ENCODE measurements at regions not wholly inside any gene's neighbourhood (a gene's known extent, or its start where the extent isn't known, plus 50 kb on each side); places are given as distances from the start of the nearest gene placed in this dataset.
"Not testable (repeated sequence)": the region's sequence is repeated elsewhere in the genome, so short reads cannot be mapped to it uniquely, and the experiment has no call there.

DNA sequence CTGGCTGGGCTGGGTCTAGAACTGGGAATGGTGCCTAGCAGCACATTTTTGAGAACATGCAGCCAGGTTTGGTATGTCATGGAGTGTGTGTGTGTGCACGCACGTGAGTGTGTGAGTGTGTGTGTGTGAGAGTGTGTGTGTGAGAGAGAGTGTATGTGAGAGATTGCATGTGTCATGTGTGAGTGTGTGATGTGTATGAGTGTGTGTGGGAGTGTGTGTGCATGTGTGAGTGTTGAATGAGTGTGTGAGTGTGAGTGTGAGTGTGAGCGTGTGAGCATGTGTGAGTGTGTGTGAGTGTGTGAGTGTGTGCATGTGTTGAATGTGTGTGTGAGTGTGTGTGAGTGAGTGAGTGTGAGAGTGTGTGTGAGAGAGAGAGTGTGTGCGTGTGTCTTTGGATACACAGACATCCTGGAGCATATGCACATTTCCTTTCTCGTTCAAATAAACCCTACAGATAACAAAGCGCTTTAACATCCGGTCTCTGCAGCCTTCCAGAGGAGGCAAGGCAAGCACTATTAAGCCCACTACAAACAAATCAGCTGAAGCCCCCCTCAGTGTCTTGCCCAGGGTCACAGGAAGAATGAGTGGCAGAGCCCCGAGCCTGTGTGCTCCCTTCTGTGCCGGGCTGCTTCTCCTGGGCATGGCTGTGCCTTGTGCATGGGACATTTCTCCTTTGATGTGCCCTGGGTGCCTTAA lies 108.7 kb upstream of the ETV6 start:
- no peaks in the 10 kb centered on the region for H3K9me3 Mint-ChIP-seq (ENCODE audit: unreplicated experiment)
- H3K27ac Mint-ChIP-seq (ENCODE audit: low read depth, unreplicated experiment): no peak overlapping the region
- no peak for DNase-seq (ENCODE audit: unreplicated experiment)
- H3K4me1 Mint-ChIP-seq (ENCODE audit: insufficient read depth, unreplicated experiment): no peaks in the 10 kb centered on the region
- no peaks in the 10 kb centered on the region for H3K36me3 Mint-ChIP-seq (ENCODE audit: insufficient read depth, unreplicated experiment)
- intact Hi-C loops (cut with micrococcal nuclease): no loop called here
- no peak overlapping the region for H3K4me3 Mint-ChIP-seq (ENCODE audit: unreplicated experiment)
- ChIA-PET POLR2A (no interaction called here), CTCF (interaction anchor here (0.8 kb wide), 1 partner anchor 543 kb away, joined by 5 read pairs; no protein-coding TSS in a partner anchor)
- no TSS peak for BruUV-seq (replicated peaks)
- peaks cover 22% of the 10 kb centered on the region for H3K27me3 Mint-ChIP-seq (ENCODE audit: insufficient read depth, unreplicated experiment)
- no peak for TF ChIP-seq CTCF (IDR thresholded peaks at IDR 0.05; ENCODE audit: unreplicated experiment)

GRCh38 chr12:11542599-11542998 lies 106.9 kb upstream of the ETV6 start:
- BruUV-seq (replicated peaks): no TSS peak

DNA sequence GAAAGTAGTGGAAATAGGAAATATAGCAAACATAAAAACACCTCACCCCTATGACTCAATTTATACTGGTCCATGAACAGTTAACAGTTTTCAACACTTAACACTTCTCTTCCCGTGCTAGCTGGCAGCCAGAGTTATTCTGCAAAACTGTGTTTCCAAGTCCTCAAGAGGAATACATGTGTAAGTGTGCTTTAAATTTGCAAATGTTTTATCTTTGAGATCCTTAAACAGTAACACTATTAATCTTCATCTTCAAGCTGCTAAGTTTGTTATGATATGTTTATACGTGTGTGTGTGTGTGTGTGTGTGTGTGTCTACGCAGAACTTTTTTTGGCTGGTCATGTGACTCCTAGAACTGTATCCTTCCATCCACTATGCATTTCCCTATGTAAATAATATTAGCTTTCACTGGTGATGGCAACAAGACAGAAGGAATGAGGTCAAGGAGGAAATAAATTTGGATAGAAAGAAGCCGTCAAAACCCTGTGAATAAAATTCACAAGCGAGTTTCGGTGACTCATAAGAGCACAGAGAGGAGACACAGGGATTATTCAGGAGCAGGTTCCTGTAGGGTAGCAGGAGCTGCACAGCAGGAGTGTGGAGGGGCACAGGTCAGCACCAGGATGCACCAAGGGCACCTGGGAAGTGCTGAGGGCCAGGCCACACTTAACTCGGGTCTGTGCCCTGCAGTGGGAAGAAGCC lies 105.9 kb upstream of the ETV6 start:
- ChIA-PET CTCF (interaction anchor here (0.6 to 1.2 kb wide), 2 partner anchors 8 to 1120 kb away, joined by 4 to 7 read pairs; no protein-coding TSS in a partner anchor), POLR2A (interaction anchor here (0.6 kb wide), 1 partner anchor 896 kb away, joined by 3 read pairs; no protein-coding TSS in a partner anchor)
- Mint-ChIP-seq H3K27me3 (ENCODE audit: insufficient read depth, unreplicated experiment) (peaks cover 12% of the 10 kb centered on the region), H3K4me3 (ENCODE audit: unreplicated experiment) (no peak overlapping the region), H3K4me1 (ENCODE audit: insufficient read depth, unreplicated experiment) (no peaks in the 10 kb centered on the region), H3K27ac (ENCODE audit: low read depth, unreplicated experiment) (no peak overlapping the region), H3K9me3 (ENCODE audit: unreplicated experiment) (no peaks in the 10 kb centered on the region), H3K36me3 (ENCODE audit: insufficient read depth, unreplicated experiment) (no peaks in the 10 kb centered on the region)
- TF ChIP-seq CTCF (IDR thresholded peaks at IDR 0.05; ENCODE audit: unreplicated experiment): no peak
- no TSS peak for BruUV-seq (replicated peaks)
- intact Hi-C loops (cut with micrococcal nuclease): no loop called here
- DNase-seq (ENCODE audit: unreplicated experiment): no peak

More at GRCh38 chr12:11542599-11542998, 106.9 kb upstream of the ETV6 start:
- H3K27me3 Mint-ChIP-seq (ENCODE audit: insufficient read depth, unreplicated experiment): peaks cover 12% of the 10 kb centered on the region
- POLR2A ChIA-PET: no interaction called here
- DNase-seq (ENCODE audit: unreplicated experiment): no peak
- intact Hi-C loops (cut with micrococcal nuclease): no loop called here
- H3K4me1 Mint-ChIP-seq (ENCODE audit: insufficient read depth, unreplicated experiment): no peaks in the 10 kb centered on the region
- no peak overlapping the region for H3K4me3 Mint-ChIP-seq (ENCODE audit: unreplicated experiment)
- H3K9me3 Mint-ChIP-seq (ENCODE audit: unreplicated experiment): no peaks in the 10 kb centered on the region
- no peaks in the 10 kb centered on the region for H3K36me3 Mint-ChIP-seq (ENCODE audit: insufficient read depth, unreplicated experiment)
- CTCF ChIA-PET: no interaction called here
- TF ChIP-seq CTCF (IDR thresholded peaks at IDR 0.05; ENCODE audit: unreplicated experiment): no peak
- no peak overlapping the region for H3K27ac Mint-ChIP-seq (ENCODE audit: low read depth, unreplicated experiment)

GRCh38 chr12:11545484-11546330 lies 103.8 kb upstream of the ETV6 start:
- BruUV-seq (replicated peaks): no TSS peak
- no peak for DNase-seq (ENCODE audit: unreplicated experiment)
- H3K4me1 Mint-ChIP-seq (ENCODE audit: insufficient read depth, unreplicated experiment): no peaks in the 10 kb centered on the region
- POLR2A ChIA-PET: interaction anchor here (1.4 kb wide), 1 partner anchor 8 kb away, joined by 4 read pairs; no protein-coding TSS in a partner anchor
- no peak overlapping the region for H3K4me3 Mint-ChIP-seq (ENCODE audit: unreplicated experiment)
- H3K36me3 Mint-ChIP-seq (ENCODE audit: insufficient read depth, unreplicated experiment): no peaks in the 10 kb centered on the region
- no peak for TF ChIP-seq CTCF (IDR thresholded peaks at IDR 0.05; ENCODE audit: unreplicated experiment)
- H3K27me3 Mint-ChIP-seq (ENCODE audit: insufficient read depth, unreplicated experiment): peaks cover 17% of the 10 kb centered on the region
- H3K27ac Mint-ChIP-seq (ENCODE audit: low read depth, unreplicated experiment): no peak overlapping the region
- H3K9me3 Mint-ChIP-seq (ENCODE audit: unreplicated experiment): no peaks in the 10 kb centered on the region
- CTCF ChIA-PET: interaction anchor here (0.7 to 1.5 kb wide), 5 partner anchors 32 to 539 kb away, joined by 3 to 10 read pairs (median 4); no protein-coding TSS in a partner anchor
- intact Hi-C loops (cut with micrococcal nuclease): no loop called here

GRCh38 chr12:11546582-11547270 lies 102.7 kb upstream of the ETV6 start:
- H3K36me3 Mint-ChIP-seq (ENCODE audit: insufficient read depth, unreplicated experiment); DNase-seq (ENCODE audit: unreplicated experiment); BruUV-seq (replicated peaks); intact Hi-C loops (cut with micrococcal nuclease); H3K4me3 Mint-ChIP-seq (ENCODE audit: unreplicated experiment); H3K9me3 Mint-ChIP-seq (ENCODE audit: unreplicated experiment); H3K4me1 Mint-ChIP-seq (ENCODE audit: insufficient read depth, unreplicated experiment); H3K27ac Mint-ChIP-seq (ENCODE audit: low read depth, unreplicated experiment): not testable (repeated sequence)
- ChIA-PET CTCF (interaction anchor here (0.8 to 1.5 kb wide), 3 partner anchors 35 to 538 kb away, joined by 3 to 10 read pairs (median 7); no protein-coding TSS in a partner anchor), POLR2A (interaction anchor here (0.5 to 1.4 kb wide), 2 partner anchors 9 to 36 kb away, joined by 4 read pairs; no protein-coding TSS in a partner anchor)
- peaks cover 17% of the 10 kb centered on the region for H3K27me3 Mint-ChIP-seq (ENCODE audit: insufficient read depth, unreplicated experiment)
